HG03439 (cell line): ENCODE measurements at regions not wholly inside any gene's neighbourhood (a gene's known extent, or its start where the extent isn't known, plus 50 kb on each side); places are given as distances from the start of the nearest gene placed in this dataset.

Experiments used
- ATAC-seq: cut with Tn5 transposase; IDR thresholded peaks from one replicate; pipeline ENCODE4 v1.9.1; 2021; ENCODE audit warnings: mild to moderate bottlenecking, moderate library complexity; ENCODE audit not compliant: unreplicated experiment

DNA sequence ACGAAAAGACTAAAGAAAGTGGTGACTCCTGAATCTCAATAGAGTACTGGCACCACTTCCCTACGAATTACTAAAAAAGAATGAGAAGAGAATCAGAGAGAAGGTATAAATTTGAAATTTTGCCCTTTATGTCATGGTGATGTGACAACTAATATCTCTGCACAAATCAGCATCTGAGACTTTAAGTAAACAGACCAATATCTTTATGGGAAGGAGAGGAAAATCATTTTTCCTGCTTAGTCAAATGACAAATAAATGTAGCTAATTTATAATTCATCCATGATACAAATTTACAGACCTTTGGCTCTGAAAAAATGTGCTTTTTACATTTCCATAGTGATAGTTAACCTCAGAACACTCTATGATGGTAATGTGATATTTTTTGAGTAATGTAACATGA is 424.8 kb upstream of the EPHA5 start:
- ATAC-seq = no peak

DNA sequence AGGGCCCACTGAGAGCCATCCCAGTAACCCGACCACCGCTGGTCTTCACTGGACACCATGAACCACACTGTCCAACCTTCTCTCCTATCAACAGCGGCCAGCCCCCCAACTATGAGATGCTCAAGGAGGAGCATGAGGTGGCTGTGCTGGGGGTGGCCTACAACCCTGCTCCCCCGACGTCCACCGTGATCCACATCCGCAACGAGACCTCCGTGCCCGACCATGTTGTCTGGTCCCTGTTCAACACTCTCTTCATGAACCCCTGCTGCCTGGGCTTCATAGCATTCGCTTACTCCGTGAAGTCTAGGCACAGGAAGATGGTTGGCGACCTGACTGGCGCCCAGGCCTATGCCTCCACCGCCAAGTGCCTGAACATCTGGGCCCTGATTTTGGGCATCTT is 423.8 kb upstream of the EPHA5 start:
- ATAC-seq = no peak

DNA sequence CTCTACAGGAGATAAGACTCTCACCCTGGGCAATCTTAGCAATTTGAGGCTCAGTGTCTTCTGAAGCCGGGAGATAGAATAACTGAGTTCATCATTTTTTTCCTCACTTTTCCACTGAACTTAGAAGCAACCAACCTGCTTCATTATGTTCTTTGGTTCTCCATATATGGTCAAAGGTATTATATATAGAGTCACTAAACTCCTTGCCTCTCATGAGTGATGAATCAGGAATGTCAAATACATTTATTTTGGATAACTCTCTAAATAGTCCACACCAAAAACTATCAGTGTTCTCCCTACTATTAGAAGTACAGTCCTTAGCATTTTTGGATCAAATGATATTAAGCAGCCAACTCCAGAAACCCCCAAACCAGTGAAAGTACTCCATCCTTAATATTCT is 421.5 kb upstream of the EPHA5 start:
- no peak for ATAC-seq

DNA sequence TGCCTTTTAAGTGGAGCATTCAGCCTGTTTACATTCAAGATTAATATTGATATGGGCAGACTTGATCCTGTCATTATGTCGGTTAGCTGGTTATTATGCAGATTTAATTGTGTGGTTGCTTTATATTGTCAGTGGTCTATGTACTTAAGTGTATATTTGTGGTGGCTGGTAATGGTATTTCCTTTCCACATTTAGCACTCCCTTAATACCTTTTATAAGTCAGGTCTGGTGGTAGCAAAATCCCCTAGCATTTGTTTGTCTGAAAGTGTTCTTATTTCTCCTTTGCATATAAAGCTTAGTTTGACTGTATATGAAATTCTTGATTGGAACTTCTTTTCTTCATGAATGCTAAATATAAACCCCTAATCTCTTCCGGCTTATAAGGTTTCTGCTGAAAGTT is 403.7 kb upstream of the EPHA5 start:
- ATAC-seq = no peak

DNA sequence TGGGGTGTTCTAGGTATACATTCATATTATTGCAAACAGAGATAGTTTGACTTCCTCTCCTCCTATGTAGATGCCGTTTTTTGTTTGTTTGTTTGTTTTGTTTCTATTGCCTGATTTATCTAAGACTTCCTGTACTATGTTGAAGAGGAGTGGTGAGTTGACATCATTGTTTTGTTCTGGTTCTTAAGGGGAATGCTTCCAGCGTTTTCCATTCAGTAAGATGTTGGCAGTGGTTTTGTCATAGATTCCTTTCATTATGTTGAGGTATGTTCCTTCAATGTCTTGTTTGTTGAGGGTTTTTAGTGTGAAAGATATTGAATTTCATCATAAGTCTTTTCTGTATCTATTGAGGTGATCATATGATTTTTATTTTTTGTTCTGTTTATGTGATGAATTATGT is 401.6 kb upstream of the EPHA5 start:
- ATAC-seq = no peak

DNA sequence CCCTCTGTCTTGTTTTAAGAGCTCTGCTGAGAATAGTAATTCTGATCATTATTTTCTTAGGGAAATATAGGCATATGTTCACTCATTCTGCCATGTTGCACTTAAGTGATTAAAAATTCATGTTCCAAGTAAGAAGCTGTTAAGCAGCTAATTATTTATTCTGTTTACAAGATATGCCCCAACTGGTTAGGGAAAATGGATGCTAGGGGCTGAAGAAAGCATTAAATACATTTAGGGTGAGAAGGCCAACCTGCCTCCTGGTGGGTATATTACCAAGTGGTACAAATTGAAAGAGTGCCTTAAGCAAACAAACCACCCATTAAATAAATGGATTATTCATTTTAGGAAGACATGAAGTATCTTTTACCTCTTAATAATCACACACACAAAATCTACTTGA is 392.6 kb upstream of the EPHA5 start:
- no peak for ATAC-seq

DNA sequence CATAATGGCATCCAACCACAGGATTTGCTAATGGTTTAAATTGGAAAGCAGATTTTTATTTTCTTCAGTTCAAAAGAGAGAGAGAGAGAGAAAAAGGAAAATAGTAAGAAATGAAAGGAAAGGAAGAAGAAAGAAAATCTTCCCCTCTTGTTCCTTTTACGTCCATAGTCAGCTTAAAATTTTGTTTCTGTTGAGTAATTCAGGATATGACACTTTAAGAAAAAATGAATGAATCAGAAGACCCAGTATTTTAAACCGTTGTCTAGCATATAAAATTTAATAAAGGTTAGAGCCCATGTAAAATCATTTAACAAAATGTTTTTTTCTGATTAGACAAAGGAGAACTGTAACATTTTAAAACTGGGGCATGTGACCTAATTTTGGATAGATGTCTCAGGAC is 391.8 kb upstream of the EPHA5 start:
- no peak for ATAC-seq

DNA sequence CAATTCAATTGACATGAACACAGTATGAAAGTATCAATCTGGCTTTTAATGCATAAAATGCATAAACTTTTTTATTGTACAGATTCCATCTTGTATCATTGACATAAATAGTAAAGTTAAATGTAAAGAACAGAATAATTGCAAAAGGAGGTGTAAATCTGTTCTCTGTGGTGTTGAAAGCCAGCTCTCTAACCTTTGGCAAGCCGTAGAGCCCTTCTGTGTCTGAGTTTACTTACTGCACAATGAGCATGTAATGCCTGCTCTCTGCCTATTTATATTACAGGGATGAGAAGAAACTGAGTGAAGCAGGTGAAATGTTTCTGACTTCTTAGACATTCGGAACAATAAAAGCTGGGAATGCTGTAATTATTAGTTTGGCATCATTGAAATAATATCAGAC is 389.3 kb upstream of the EPHA5 start:
- no peak for ATAC-seq

DNA sequence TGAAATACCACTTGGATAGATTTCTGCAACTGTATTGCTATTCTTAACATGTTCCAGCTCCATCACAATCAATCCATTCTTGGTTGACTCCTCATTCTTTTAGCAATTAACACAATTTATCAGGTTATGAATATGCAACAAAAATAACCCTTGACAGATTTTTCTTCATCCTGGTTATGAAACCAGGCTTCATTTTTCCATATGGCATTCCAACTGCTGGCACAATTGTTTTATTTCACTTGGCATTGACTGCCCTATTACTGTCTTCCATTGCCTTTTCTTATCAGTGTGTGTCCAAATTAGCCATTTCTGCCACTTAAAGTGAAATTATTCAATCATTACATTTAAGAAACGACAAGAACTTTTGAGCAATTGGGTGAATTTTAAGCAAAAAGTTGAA is 388.8 kb upstream of the EPHA5 start:
- ATAC-seq = no peak

DNA sequence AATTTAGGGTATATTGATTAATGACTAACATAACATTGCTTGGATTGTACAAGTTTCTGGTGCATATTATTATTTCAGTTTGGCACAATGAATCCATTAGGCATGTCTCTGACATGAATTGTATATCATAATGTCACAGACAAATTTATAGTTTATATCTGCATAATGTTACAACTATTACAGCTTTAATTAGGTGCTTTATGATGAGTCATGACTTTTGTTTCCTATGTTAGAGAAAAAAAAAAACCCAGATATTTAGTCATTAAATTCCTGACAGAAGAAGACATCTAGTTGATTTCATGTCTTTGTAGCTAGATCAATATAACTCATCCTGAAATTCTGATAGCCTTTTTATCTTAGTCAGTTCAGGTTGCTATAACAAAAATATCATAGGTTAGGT is 385.7 kb upstream of the EPHA5 start:
- ATAC-seq = no peak

DNA sequence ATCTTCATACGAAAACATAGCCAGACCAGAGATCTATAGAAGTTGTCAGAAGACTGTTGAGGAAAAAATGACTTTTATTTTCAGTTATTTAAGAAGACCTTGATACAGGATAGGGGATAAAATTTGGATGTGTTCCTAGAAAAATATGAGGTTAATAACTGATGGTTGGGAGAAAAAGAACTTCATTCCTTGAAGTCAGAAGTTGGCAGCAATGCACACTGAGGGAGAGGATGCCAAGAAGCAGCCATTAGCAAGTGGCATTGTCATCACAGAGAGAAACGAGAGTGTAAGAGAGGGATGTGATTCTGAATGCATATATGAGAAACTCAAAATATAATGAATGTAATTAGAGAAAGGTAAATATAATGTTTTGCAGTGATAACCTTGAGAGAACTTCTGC is 382.1 kb upstream of the EPHA5 start:
- no peak for ATAC-seq

DNA sequence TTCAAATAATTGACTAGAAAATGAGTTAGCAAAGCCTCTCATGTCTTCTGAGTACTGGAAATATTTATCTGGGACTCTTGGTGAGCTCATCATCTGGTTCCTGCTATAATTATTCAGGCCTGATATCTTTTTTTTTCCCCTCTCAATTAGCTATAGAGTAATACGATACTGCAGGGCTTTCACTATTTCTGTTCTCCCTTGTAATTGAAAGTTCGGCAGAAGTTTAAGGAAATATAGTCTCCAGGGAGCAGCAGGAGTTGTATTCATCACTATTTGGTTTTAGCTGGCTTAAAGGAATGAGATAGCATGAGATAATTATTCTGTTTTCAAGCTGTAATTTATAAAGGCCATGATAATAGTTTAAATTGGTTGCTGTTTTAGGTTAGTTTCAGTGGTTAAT is 378.6 kb upstream of the EPHA5 start:
- no peak for ATAC-seq

DNA sequence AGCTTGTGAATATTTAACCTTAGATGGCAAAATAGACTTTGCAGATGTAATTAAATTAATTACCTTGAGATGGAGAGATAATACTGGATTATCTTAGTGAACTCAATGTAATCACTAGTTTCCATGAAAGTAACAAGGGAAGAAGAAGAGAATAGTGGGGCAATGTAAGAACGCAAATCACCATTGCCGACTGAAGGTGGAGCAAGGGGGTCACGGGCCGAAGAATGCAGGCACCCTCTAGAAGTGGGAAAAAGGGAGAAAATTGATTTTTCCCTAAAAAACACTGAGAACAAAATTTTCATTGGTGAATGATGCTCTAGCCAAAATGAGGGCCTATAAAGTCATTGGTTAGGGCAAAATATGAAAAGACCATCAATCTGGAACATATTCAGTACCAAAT is 375.6 kb upstream of the EPHA5 start:
- ATAC-seq = no peak

DNA sequence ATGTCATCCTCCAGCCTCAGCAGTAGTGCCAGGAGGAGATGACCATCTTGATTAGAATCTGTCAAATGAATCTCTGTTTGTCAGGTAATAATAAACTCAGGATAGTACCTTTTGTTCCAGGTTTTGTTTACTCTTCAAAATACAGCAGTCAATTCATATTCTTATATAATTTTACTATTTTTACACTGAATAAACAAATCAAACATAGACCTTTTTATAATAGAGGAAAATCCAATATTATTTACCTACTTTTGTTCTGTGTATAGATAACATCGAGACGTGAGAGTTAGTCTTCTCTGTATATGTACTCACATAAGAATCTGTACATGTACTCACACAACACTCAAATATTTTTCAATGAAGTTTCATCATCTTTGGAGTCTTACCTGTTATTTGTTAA is 365.4 kb upstream of the EPHA5 start:
- ATAC-seq = no peak

DNA sequence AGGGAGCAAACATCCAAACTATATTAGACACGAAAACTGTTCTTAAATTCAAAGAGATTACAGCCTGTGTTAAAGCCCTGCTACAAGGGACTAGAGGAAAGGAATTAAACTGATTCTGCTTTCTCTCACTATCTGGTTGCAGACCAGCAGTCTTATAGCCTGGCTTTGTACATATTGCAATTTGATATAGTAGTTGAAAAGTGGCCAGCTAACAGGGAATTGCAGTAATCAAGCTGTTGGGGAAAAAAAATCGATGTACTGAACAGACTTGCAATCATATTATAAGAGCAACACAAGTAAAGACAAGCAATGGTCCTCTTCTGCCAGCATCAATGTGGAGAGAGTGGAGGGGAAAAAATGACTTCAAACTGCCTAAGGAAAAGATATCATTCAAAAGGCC is 364.4 kb upstream of the EPHA5 start:
- ATAC-seq = no peak

DNA sequence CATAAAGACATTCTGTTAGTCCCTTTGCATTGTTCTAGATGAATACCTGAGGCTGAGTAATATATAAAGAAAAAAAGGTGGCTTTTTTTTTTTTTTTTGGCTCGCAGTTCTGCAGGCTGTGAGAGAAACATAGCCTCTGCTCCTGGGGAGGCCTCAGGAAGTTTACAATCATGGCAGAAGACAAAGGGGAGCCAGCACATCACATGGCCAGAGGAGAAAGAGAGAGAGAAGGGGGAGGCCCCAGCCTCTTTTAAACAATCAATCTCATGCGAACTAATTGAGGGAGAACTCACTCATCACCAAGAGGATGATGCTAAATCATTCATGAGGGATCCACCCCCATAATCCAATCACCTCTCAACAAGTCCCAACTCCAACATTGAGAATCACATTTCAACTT is 364.0 kb upstream of the EPHA5 start:
- ATAC-seq = no peak

DNA sequence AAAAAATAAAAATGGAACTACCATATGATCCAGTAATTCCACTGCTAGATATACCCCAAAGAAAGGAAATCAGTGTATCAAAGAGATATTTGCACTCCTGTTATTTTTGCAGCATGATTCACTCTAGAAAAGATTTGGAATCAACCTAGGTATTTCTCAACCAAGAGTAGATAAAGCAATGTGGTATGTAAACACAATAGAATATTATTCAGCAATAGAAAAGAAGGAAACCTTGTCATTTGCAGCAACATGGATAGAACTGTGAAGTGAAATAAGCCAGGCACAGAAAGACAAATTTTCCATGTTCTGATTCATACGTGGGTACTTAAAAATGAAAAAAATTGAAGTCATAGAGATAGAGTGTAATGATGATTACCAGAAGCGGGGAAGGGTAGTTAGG is 362.3 kb upstream of the EPHA5 start:
- ATAC-seq = no peak

DNA sequence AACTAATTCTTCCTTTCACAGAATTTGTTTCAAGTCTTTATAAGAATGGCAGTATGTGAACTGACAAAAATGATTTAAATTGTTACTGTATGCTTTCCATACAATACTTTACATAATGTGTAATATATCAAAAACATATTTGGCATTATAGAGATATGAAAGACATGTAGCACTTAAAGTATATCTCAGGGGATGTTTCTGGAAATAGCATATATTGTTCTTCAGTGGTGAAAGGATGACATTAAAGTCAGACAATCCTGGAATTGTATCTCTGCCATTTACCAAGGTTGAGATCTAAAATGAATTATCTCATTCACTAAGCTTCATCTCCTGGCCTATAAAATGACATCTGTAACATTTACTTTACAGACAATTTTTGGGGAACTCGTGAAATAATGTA is 358.4 kb upstream of the EPHA5 start:
- no peak for ATAC-seq

DNA sequence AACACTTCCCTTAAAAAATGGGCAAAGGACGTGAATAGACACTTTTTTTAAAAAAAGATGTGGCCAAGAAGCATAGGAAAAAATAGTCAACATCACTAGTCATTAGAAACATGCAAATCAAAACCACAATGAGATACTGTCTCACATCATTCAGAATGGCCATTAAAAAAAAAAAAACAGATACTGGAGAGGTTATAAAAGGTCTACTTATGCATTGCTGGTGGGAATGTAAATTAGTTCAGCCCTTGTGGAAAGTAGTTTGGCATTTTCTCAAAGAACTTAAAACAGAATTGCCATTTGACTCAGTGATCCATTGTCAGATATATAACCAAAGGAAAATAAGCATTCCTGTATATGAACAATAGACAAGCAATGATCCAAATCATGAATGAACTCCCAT is 352.8 kb upstream of the EPHA5 start:
- no peak for ATAC-seq

DNA sequence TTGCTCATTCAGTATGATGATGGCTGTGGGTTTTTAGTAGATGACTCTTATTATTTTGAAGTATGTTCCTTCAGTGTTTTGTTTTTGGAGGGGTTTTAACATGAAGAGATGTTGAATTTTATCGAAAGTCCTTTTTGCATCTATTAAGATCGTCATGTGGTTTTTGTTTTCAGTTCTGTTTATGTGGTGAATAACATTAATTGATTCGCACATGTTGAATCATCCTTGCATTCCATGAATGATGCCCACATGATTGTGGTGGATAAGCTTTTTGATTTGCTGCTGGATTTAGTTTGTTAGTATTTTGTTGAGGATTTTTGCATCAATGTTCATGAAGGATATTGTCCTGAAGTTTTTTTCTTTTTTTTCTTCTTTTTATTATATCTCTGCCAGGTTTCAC is 347.4 kb upstream of the EPHA5 start:
- no peak for ATAC-seq

DNA sequence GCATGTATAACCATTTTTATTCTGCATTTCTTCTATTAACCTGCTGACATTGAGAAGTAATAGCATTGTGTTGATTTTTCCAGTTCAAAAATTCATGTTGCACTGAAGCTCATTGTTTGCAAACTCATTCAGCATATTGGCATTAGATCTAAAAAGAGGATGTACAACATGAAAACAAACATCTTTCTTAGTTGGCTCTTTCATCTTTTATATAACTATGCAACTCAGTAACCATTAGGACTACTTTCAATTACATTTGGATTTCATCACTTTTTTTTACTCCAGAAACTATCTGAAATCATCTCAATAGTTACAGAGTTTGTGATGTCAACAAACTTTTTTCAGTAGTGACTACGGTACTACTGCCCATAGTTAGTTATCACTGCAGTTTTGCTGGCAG is 346.0 kb upstream of the EPHA5 start:
- no peak for ATAC-seq

DNA sequence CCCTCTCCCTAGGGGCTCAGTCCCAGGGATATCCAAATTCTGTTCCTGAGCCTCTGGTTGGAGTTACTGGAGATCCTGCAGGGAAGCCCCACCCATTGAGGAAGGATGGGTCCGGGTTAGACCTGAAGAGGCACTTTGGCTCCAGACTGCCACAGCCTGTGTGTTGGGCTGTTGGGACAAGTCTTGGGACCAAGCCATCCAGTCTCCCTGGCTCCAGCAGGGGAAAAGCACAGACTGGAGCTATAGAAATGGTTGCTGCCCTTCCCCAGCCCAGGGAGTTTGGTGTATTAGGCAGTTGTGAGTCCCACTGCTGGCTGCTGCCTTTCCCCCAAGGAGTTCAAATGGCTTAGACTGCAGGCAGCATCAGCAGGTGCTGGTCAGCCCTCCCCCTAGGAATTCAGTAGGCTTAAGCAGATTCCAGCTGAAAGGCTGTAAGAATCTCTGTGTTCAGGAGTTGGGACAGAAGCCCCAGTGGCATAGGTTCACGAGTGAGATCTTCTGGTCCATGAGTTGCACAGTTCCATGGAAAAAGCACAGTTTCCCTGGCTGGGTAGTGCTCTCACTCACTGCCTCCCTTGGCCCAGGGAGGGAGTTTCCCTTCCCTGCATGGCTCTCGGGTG is 344.0 kb upstream of the EPHA5 start:
- no peak for ATAC-seq

DNA sequence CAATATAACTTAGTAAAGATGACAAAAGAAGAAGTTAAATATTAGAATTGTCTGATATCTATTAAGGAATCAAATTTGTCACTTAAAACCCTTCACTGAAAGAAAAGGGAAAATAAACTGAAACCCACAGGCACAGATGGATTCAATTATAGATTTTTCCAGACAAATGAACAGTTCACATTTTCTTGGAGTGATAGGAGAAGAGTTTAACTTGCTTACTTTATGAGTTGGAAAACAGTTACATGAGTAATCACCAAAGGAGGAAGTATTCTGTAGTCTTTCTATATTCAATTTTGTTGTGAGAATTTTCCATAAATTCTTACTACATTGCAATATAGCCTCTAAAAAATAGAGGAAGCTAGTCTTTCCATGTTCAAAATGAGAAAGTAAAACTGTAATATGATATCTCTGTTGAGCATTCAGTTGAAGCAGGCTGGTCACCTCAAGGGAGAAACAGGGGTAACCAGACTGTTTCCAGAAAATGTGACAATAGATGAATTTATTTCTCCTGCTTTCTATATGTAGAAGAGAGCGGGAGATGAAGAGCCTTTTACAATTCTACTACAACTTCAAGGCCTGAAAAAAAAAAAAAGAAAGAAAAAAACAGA is 330.3 kb upstream of the EPHA5 start:
- ATAC-seq = no peak
